Fibroblast of lung (primary cell): ENCODE measurements at regions not wholly inside any gene's neighbourhood (a gene's known extent, or its start where the extent isn't known, plus 50 kb on each side); places are given as distances from the start of the nearest gene placed in this dataset.

Experiments used
- DNase-seq, 2 donors: peaks; one replicate each; pipeline versions ENCODE4 v3.0.0 to v3.0.0-alpha.2; 2010; ENCODE audit warnings: low read depth in 2 of 2
- H2AFZ ChIP-seq: 2 replicates; pipeline ENCODE4 v1.5.1; 2012; ENCODE audit warnings: low read length, control low read depth, inconsistent platforms
- H3K27ac ChIP-seq: 2 replicates; pipeline ENCODE4 v1.5.1; 2011; ENCODE audit warnings: low read length, control low read depth; ENCODE audit not compliant: insufficient read depth
- H3K27me3 ChIP-seq: 2 replicates; pipeline ENCODE4 v1.5.1; 2011; ENCODE audit warnings: mild to moderate bottlenecking, low read length; ENCODE audit not compliant: control insufficient read depth, insufficient read depth
- H3K36me3 ChIP-seq: 2 replicates; pipeline ENCODE4 v1.5.1; 2011; ENCODE audit warnings: low read length; ENCODE audit not compliant: control insufficient read depth, insufficient read depth
- H3K4me1 ChIP-seq: 2 replicates; pipeline ENCODE4 v1.5.1; 2011; ENCODE audit warnings: low read length; ENCODE audit not compliant: control insufficient read depth, insufficient read depth; ENCODE audit errors: extremely low read depth
- H3K4me2 ChIP-seq: 2 replicates; pipeline ENCODE4 v1.5.1; 2011; ENCODE audit warnings: low read length, control low read depth; ENCODE audit not compliant: insufficient read depth; ENCODE audit errors: extremely low read depth
- H3K4me3 ChIP-seq, 4 experiments: fragments of 200-600 bp in 1 of 4; sonication (generic) in 1 of 4; replicated peaks in 1 of 4; 2 replicates each; pipeline ENCODE4 v1.5.1; 2011 to 2016; ENCODE audit warnings: low read length in 4 of 4, low read depth in 3 of 4, mild to moderate bottlenecking in 3 of 4, control low read depth in 2 of 4, inconsistent platforms in 1 of 4, mixed read lengths in 1 of 4; ENCODE audit not compliant: insufficient read depth in 1 of 4; ENCODE audit errors: control extremely low read depth in 1 of 4
- H3K79me2 ChIP-seq: 2 replicates; pipeline ENCODE4 v1.5.1; 2012; ENCODE audit warnings: mild to moderate bottlenecking, low read length, inconsistent platforms; ENCODE audit not compliant: control insufficient read depth, insufficient read depth
- H3K9ac ChIP-seq: 2 replicates; pipeline ENCODE4 v1.5.1; 2011; ENCODE audit warnings: mild to moderate bottlenecking, low read length, control low read depth; ENCODE audit not compliant: insufficient read depth
- H3K9me3 ChIP-seq: 2 replicates; pipeline ENCODE4 v1.5.1; 2012; ENCODE audit warnings: low read depth, low read length; ENCODE audit not compliant: control insufficient read depth, insufficient read depth
- H4K20me1 ChIP-seq: 2 replicates; pipeline ENCODE4 v1.5.1; 2011; ENCODE audit warnings: low read length; ENCODE audit not compliant: control insufficient read depth, insufficient read depth; ENCODE audit errors: extremely low read depth
- EZH2 ChIP-seq: IDR thresholded peaks from 2 replicates; pipeline ENCODE4 v1.5.1; 2012; ENCODE audit warnings: low read length, control low read depth, mild to moderate bottlenecking; ENCODE audit errors: missing control alignments
- TF ChIP-seq, protein P1 (sequence below), 2 donors: IDR thresholded peaks in 1 of 2; conservative IDR thresholded peaks in 1 of 2; 1 replicate in 1 of 2; 2 replicates in 1 of 2; pipeline ENCODE4 v1.5.1; 2011 to 2012; ENCODE audit warnings: low read length in 2 of 2, control low read depth in 1 of 2, inconsistent platforms in 1 of 2, low read depth in 1 of 2, mild to moderate bottlenecking in 1 of 2

DNA sequence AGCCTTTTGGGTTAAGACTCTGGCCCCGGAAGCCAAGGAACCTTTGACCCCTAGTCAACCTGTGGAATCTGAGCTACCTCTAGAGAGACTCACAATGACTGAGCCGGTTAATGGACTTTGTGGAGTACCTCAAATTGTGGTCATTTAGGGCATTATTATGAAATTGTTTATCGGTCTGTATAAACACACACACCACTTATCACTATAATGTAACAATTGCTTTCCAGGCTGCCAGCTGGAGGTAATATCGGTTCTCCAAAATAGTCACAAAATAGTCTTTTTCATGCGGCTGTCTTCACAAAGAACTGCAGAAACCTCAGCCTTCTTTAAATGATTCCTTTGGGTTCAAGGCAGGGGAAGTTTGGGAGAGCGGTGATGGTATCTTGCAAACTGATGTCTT, 144.2 kb downstream of the DACT1 start:
- DNase-seq: no peak
- no peak for TF ChIP-seq EZH2
- TF ChIP-seq, protein P1, sequence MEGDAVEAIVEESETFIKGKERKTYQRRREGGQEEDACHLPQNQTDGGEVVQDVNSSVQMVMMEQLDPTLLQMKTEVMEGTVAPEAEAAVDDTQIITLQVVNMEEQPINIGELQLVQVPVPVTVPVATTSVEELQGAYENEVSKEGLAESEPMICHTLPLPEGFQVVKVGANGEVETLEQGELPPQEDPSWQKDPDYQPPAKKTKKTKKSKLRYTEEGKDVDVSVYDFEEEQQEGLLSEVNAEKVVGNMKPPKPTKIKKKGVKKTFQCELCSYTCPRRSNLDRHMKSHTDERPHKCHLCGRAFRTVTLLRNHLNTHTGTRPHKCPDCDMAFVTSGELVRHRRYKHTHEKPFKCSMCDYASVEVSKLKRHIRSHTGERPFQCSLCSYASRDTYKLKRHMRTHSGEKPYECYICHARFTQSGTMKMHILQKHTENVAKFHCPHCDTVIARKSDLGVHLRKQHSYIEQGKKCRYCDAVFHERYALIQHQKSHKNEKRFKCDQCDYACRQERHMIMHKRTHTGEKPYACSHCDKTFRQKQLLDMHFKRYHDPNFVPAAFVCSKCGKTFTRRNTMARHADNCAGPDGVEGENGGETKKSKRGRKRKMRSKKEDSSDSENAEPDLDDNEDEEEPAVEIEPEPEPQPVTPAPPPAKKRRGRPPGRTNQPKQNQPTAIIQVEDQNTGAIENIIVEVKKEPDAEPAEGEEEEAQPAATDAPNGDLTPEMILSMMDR (conservative IDR thresholded peaks at IDR 0.05 in 1 of 2, IDR thresholded peaks at IDR 0.05 in 1 of 2; ENCODE audit: low read depth in 1 of 2, low read length in 2 of 2): no peak
- no peaks in the 10 kb centered on the region for H3K27me3 ChIP-seq
- no peak overlapping the region for H2AFZ ChIP-seq
- H3K36me3 ChIP-seq: no peaks in the 10 kb centered on the region
- peaks cover 2% of the 10 kb centered on the region for H3K4me1 ChIP-seq
- no peak overlapping the region for H3K4me2 ChIP-seq
- H4K20me1 ChIP-seq: no peaks in the 10 kb centered on the region
- no peak overlapping the region for H3K9ac ChIP-seq
- H3K4me3 ChIP-seq: no peak overlapping the region
- H3K79me2 ChIP-seq: no peaks in the 10 kb centered on the region
- no peaks in the 10 kb centered on the region for H3K9me3 ChIP-seq
- no peak overlapping the region for H3K27ac ChIP-seq

DNA sequence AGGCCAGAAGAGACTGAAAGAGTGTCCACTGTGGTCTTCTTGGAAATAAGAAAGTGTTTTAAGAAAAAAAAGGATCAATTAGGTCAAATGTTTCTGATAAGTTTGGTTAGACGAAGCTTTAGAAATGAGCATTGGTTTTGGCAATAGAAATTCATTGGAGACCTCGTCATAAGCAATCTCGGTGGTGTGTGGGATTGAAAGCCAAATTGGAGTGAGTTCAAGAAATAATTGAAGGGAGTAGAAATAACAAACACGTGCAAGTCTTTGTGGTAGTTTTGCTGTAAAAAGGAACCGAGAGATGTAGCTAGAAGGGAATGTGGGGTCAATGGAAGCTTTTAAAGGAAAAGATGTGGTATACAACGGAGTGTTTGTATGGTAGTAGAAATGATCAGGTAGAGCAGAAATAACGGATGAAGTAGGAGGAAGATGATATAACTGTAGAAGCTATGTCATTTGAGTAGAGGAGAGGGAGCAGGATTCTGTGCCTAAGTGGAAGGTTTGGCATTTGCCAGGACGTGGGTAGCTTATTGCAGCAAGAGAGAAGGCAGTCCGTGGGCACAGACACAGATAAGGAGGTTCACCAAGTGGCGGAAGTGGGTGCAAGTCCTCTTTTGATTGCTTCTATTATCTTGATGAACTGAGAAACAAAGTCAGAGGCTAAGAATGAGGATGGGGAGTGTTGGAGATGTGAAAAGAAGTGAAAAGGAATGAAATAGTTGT, 146.2 kb downstream of the DACT1 start:
- H3K9ac ChIP-seq: no peak overlapping the region
- no peaks in the 10 kb centered on the region for H3K4me1 ChIP-seq
- DNase-seq: peak; percentile 43 to 52
- no peak for TF ChIP-seq EZH2
- TF ChIP-seq, protein P1 (conservative IDR thresholded peaks at IDR 0.05 in 1 of 2, IDR thresholded peaks at IDR 0.05 in 1 of 2; ENCODE audit: low read depth in 1 of 2, low read length in 2 of 2): no peak
- H3K27ac ChIP-seq: no peak overlapping the region
- no peaks in the 10 kb centered on the region for H4K20me1 ChIP-seq
- no peak overlapping the region for H2AFZ ChIP-seq
- no peak overlapping the region for H3K4me2 ChIP-seq
- no peaks in the 10 kb centered on the region for H3K79me2 ChIP-seq
- no peaks in the 10 kb centered on the region for H3K36me3 ChIP-seq
- H3K9me3 ChIP-seq: no peaks in the 10 kb centered on the region
- H3K4me3 ChIP-seq: no peak overlapping the region
- no peaks in the 10 kb centered on the region for H3K27me3 ChIP-seq

DNA sequence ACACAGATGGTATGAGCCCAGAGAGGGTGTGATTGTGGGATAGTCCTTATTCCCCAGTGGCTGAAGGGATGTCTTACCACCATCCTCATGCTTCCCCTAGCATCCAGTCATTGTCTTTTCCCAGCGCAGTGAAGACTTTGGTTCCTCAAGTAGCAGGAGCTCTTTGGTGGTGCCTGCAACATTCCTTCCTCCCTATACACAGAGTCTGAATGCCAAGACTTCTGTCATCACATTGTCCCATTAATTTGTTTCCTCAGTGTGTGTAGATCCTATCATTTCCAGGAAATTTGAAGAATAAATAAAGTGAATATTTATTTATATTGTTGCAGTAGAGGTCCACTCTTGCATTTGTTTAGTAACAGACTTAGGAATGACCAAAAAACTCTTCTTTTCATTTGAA, 147.2 kb downstream of the DACT1 start:
- Histone ChIP-seq H3K9ac (no peak overlapping the region), H3K79me2 (no peaks in the 10 kb centered on the region), H4K20me1 (no peaks in the 10 kb centered on the region), H3K36me3 (no peaks in the 10 kb centered on the region), H3K4me1 (no peaks in the 10 kb centered on the region), H3K4me2 (no peak overlapping the region), H3K9me3 (no peaks in the 10 kb centered on the region), H3K27ac (no peak overlapping the region), H3K4me3 (no peak overlapping the region), H3K27me3 (no peaks in the 10 kb centered on the region), H2AFZ (no peak overlapping the region)
- no peak for DNase-seq
- TF ChIP-seq, protein P1 (conservative IDR thresholded peaks at IDR 0.05 in 1 of 2, IDR thresholded peaks at IDR 0.05 in 1 of 2; ENCODE audit: low read depth in 1 of 2, low read length in 2 of 2): no peak
- TF ChIP-seq EZH2: no peak
